ENCODE measurements at regions not wholly inside any gene's neighbourhood (a gene's known extent, or its start where the extent isn't known, plus 50 kb on each side); places are given as distances from the start of the nearest gene placed in this dataset.

GRCh38 chr15:81504170-81504905, 130.3 kb upstream of the TMC3 start:
- intact Hi-C loops (cut with micrococcal nuclease), result loop anchor here (1.0 kb wide), 3 partner anchors 12 to 543 kb away; no protein-coding TSS in a partner anchor
- H3K9me1 ChIP-seq (replicated peaks; ENCODE audit: control insufficient read depth, extremely low read depth, insufficient read depth, low read length), result no peaks in the 10 kb centered on the region
- H3K27me3 ChIP-seq (ENCODE audit: control insufficient read depth in 2 of 2, insufficient read depth in 2 of 2, low read length in 2 of 2), result no peaks in the 10 kb centered on the region
- H3K9me3 ChIP-seq (replicated peaks; ENCODE audit: control insufficient read depth, insufficient read depth, low read length), result no peaks in the 10 kb centered on the region
- CTCF ChIA-PET, result interaction anchor here (0.6 to 1.9 kb wide), 15 partner anchors 10 to 986 kb away, joined by 3 to 18 read pairs (median 4); no protein-coding TSS in a partner anchor
- H2AFZ ChIP-seq (ENCODE audit: low read depth, low read length), result peak overlapping the region; percentile 40
- BruUV-seq (replicated peaks), result no TSS peak
- H3K4me2 ChIP-seq (ENCODE audit: insufficient read depth, low read length), result peak overlapping the region; percentile 89
- peaks cover 19% of the 10 kb centered on the region for H3K4me1 ChIP-seq (ENCODE audit: control insufficient read depth, extremely low read depth, insufficient read depth, low read length)
- no peaks in the 10 kb centered on the region for H3K79me2 ChIP-seq (ENCODE audit: control insufficient read depth, insufficient read depth, low read length)
- H3K4me3 ChIP-seq (replicated peaks in 1 of 3; ENCODE audit: insufficient read depth in 1 of 3, low read depth in 1 of 3, low read length in 3 of 3), result no peak overlapping the region
- DNase-seq (ENCODE audit: low read depth, low spot score), result peak; percentile 96
- H4K20me1 ChIP-seq (replicated peaks; ENCODE audit: control insufficient read depth, extremely low read depth, insufficient read depth, low read length), result no peaks in the 10 kb centered on the region
- H3K27ac ChIP-seq (ENCODE audit: insufficient read depth, low read depth, low read length), result peak overlapping the region; percentile 82
- H3K36me3 ChIP-seq (ENCODE audit: control insufficient read depth in 2 of 2, extremely low read depth in 1 of 2, insufficient read depth in 2 of 2, low read length in 2 of 2), result no peaks in the 10 kb centered on the region
- peak overlapping the region; percentile 47 for H3K9ac ChIP-seq (replicated peaks; ENCODE audit: extremely low read depth, insufficient read depth, low read length)
- POLR2A ChIA-PET, result interaction anchor here (0.6 to 1.1 kb wide), 4 partner anchors 12 to 543 kb away, joined by 3 to 5 read pairs (median 4); no protein-coding TSS in a partner anchor
- dilution Hi-C loops (cut with MboI; ENCODE audit: extremely low pct_ligation_motif_present, low sequenced_read_pairs), result no loop called here
- peak; percentile 95 for FAIRE-seq
- TF ChIP-seq EZH2 (IDR thresholded peaks at IDR 0.05; ENCODE audit: borderline replicate concordance, low read depth, low read length, severe bottlenecking) (no peak), JUN (IDR thresholded peaks at IDR 0.05; ENCODE audit: borderline replicate concordance, insufficient read depth, insufficient read length, low read depth) (peak; percentile 95), CTCF (IDR thresholded peaks at IDR 0.05; ENCODE audit: extremely low read depth in 1 of 2, insufficient read depth in 1 of 2, low read depth in 1 of 2, low read length in 2 of 2) (no peak), POLR2A (IDR thresholded peaks at IDR 0.05; ENCODE audit: low read depth, low read length) (no peak), POLR2AphosphoS5 (IDR thresholded peaks at IDR 0.05; ENCODE audit: insufficient read depth, low read depth, low read length) (peak; percentile 60), FOS (IDR thresholded peaks at IDR 0.05; ENCODE audit: borderline replicate concordance, insufficient read depth, low read length) (peak; percentile 94), MAX (IDR thresholded peaks at IDR 0.05; ENCODE audit: insufficient read depth, insufficient read length) (no peak), MYC (IDR thresholded peaks at IDR 0.05; ENCODE audit: low read depth, low read length) (no peak), GATA2 (IDR thresholded peaks at IDR 0.05; ENCODE audit: insufficient read depth, insufficient read length, low read depth, low read length) (peak; percentile 95)
